Erythroblast (primary cell): ENCODE measurements at regions not wholly inside any gene's neighbourhood (a gene's known extent, or its start where the extent isn't known, plus 50 kb on each side); places are given as distances from the start of the nearest gene placed in this dataset.

Experiments used
- GATA1 ChIP-seq: IDR thresholded peaks from 2 replicates; pipeline ENCODE4 v1.6.1; 2011; ENCODE audit warnings: low read depth, mild to moderate bottlenecking, control low read depth, low read length, moderate library complexity
- POLR2A ChIP-seq: IDR thresholded peaks from 2 replicates; pipeline ENCODE4 v1.6.1; 2011; ENCODE audit warnings: mild to moderate bottlenecking, low read length

DNA sequence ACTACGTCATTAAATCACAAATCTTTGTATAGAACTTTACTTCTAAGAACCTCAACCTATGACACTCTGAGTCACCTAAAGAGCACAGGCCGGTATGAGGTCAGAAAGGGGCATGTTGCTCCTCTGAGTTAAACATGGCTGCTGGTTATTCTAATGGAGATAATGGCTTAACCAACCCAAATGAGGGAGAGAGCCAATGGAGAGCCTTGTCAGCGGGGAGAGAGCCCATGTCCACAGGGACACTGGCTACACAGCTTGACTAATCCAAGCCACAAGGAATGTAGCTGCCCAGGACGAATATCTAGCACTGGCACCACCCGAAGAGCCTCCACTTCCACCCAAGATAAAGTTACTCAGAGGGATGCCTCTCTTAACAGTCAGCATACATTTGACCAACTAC lies 77.0 kb upstream of the STAC start:
- no peak for TF ChIP-seq POLR2A
- no peak for TF ChIP-seq GATA1
